ENCODE measurements at regions not wholly inside any gene's neighbourhood (a gene's known extent, or its start where the extent isn't known, plus 50 kb on each side); places are given as distances from the start of the nearest gene placed in this dataset.

GRCh38 chr5:56326770-56327169 is 93.6 kb upstream of the ANKRD55 start:
- ChIA-PET POLR2A (ENCODE audit: low non-redundant PET) (no interaction called here), CTCF (no interaction called here)
- no peak for DNase-seq (ENCODE audit: low spot score)
- Histone ChIP-seq H3K27me3 (replicated peaks; ENCODE audit: insufficient read depth, low read depth, low read length, poor library complexity) (no peaks in the 10 kb centered on the region), H3K9me3 (ENCODE audit: low read depth, low read length, poor library complexity, severe bottlenecking) (no peaks in the 10 kb centered on the region), H3K4me1 (ENCODE audit: insufficient read depth, low read length, poor library complexity, severe bottlenecking) (no peaks in the 10 kb centered on the region), H3K4me3 (ENCODE audit: low read depth, low read length, poor library complexity, severe bottlenecking) (no peak overlapping the region), H3K27ac (ENCODE audit: low read depth, low read length, poor library complexity, severe bottlenecking) (no peak overlapping the region), H3K36me3 (ENCODE audit: insufficient read depth, low read length, poor library complexity, severe bottlenecking) (no peaks in the 10 kb centered on the region)
- intact Hi-C loops (cut with micrococcal nuclease; ENCODE audit: unreplicated experiment) = no loop called here
- BruUV-seq (replicated peaks) = no TSS peak
- no peak for TF ChIP-seq EZH2 (IDR thresholded peaks at IDR 0.05; ENCODE audit: borderline replicate concordance, low read depth, low read length, poor library complexity, severe bottlenecking)
- TF ChIP-seq CTCF (conservative IDR thresholded peaks at IDR 0.05; ENCODE audit: low read depth, low read length) = no peak

GRCh38 chr5:56326116-56326515 is 93.0 kb upstream of the ANKRD55 start:
- Histone ChIP-seq H3K36me3 (ENCODE audit: insufficient read depth, low read length, poor library complexity, severe bottlenecking) (no peaks in the 10 kb centered on the region), H3K27ac (ENCODE audit: low read depth, low read length, poor library complexity, severe bottlenecking) (no peak overlapping the region), H3K4me1 (ENCODE audit: insufficient read depth, low read length, poor library complexity, severe bottlenecking) (no peaks in the 10 kb centered on the region), H3K27me3 (replicated peaks; ENCODE audit: insufficient read depth, low read depth, low read length, poor library complexity) (no peaks in the 10 kb centered on the region), H3K9me3 (ENCODE audit: low read depth, low read length, poor library complexity, severe bottlenecking) (no peaks in the 10 kb centered on the region), H3K4me3 (ENCODE audit: low read depth, low read length, poor library complexity, severe bottlenecking) (no peak overlapping the region)
- no peak for DNase-seq (ENCODE audit: low spot score)
- TF ChIP-seq CTCF (conservative IDR thresholded peaks at IDR 0.05; ENCODE audit: low read depth, low read length) = no peak
- TF ChIP-seq EZH2 (IDR thresholded peaks at IDR 0.05; ENCODE audit: borderline replicate concordance, low read depth, low read length, poor library complexity, severe bottlenecking) = no peak
- intact Hi-C loops (cut with micrococcal nuclease; ENCODE audit: unreplicated experiment) = no loop called here
- POLR2A ChIA-PET (ENCODE audit: low non-redundant PET) = no interaction called here
- CTCF ChIA-PET = no interaction called here
- no TSS peak for BruUV-seq (replicated peaks)

GRCh38 chr5:56325039-56325438 is 91.9 kb upstream of the ANKRD55 start:
- H3K27ac ChIP-seq (ENCODE audit: low read depth, low read length, poor library complexity, severe bottlenecking) = no peak overlapping the region
- H3K4me3 ChIP-seq (ENCODE audit: low read depth, low read length, poor library complexity, severe bottlenecking) = no peak overlapping the region
- no peak for DNase-seq (ENCODE audit: low spot score)
- TF ChIP-seq CTCF (conservative IDR thresholded peaks at IDR 0.05; ENCODE audit: low read depth, low read length) (no peak), EZH2 (IDR thresholded peaks at IDR 0.05; ENCODE audit: borderline replicate concordance, low read depth, low read length, poor library complexity, severe bottlenecking) (no peak)
- no peaks in the 10 kb centered on the region for H3K4me1 ChIP-seq (ENCODE audit: insufficient read depth, low read length, poor library complexity, severe bottlenecking)
- H3K9me3 ChIP-seq (ENCODE audit: low read depth, low read length, poor library complexity, severe bottlenecking) = no peaks in the 10 kb centered on the region
- intact Hi-C loops (cut with micrococcal nuclease; ENCODE audit: unreplicated experiment) = no loop called here
- no peaks in the 10 kb centered on the region for H3K27me3 ChIP-seq (replicated peaks; ENCODE audit: insufficient read depth, low read depth, low read length, poor library complexity)
- H3K36me3 ChIP-seq (ENCODE audit: insufficient read depth, low read length, poor library complexity, severe bottlenecking) = no peaks in the 10 kb centered on the region
- POLR2A ChIA-PET (ENCODE audit: low non-redundant PET) = no interaction called here
- CTCF ChIA-PET = interaction anchor here (0.5 kb wide), 1 partner anchor 389 kb away, joined by 10 read pairs; no protein-coding TSS in a partner anchor
- no TSS peak for BruUV-seq (replicated peaks)
